GM19455 (cell line): ENCODE measurements at regions not wholly inside any gene's neighbourhood (a gene's known extent, or its start where the extent isn't known, plus 50 kb on each side); places are given as distances from the start of the nearest gene placed in this dataset.

Experiments
- ATAC-seq: cut with Tn5 transposase; IDR thresholded peaks from one replicate; pipeline ENCODE4 v1.9.1; 2021; ENCODE audit not compliant: unreplicated experiment

GRCh38 chr5:8381972-8382371 is 513.0 kb downstream of the MTRR start:
- no peak for ATAC-seq

DNA sequence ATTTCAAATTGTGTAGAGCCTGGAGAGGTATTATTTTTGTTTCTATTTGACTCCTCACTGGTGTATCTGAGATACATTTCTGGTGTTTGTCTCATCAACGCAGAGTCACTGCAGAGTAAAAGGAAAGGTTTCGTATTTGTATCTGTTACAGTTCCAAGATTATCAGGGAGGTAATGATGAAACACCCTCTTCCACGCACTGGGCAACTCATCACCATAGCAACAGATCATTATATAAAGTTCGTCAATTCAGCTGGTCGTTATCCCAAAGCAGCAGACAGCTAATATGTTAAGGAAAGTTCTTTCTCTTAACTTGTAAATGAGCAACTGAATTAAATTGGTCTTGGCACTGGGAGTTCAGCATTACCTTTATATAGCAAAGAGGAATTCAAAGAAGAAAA is 513.5 kb downstream of the MTRR start:
- no peak for ATAC-seq

GRCh38 chr5:8383616-8384015 is 514.7 kb downstream of the MTRR start:
- ATAC-seq: no peak

DNA sequence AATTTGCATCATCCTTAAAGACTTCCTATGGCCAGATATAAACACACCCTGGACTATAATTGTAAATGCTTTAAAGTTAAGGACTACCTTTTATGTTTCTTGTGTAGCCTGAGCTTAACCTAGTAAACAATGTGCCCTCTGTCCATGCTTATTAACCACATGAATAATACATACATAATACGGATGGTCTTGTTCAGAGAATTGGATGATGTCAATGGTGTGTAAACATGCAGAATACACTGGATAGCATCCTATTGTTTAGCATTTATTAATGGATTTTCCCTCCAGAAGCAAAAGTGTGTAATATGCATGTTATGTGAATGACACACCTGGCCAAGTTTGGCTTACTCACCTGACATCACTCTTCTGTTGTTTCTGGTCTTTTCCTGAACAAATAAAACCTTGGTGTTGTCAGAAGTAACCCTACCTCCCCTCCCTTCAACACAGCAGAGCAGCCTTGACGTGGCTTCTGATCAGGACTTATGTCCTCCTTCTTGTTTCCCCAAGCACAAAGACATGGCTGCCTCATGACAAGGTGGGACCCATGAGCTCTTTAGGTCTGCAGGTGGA is 517.9 kb downstream of the MTRR start:
- no peak for ATAC-seq

- ATAC-seq: no peak
Observed at GRCh38 chr5:8391911-8392310, 523.0 kb downstream of the MTRR start.

DNA sequence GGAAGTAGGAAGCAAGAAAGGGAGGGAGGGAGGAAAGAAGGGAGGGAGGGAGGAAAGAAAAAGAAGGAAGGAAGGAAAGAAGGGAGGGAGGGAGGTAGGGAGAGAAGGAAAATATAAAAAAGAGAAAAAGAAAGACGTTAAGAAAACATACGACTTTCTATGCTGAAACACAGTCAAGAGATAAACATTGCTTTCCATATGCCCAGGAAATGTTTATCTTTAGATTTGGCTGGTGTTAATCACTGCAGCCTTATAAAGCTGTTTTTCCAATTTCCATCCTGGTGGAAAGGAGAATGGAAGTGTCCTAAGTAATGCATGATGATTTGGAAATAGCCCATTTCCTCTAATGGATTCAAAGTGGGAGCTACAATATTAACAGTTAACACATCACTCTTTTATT is 524.3 kb downstream of the MTRR start:
- ATAC-seq: no peak

GRCh38 chr5:8394965-8395364 is 526.0 kb downstream of the MTRR start:
- no peak for ATAC-seq

DNA sequence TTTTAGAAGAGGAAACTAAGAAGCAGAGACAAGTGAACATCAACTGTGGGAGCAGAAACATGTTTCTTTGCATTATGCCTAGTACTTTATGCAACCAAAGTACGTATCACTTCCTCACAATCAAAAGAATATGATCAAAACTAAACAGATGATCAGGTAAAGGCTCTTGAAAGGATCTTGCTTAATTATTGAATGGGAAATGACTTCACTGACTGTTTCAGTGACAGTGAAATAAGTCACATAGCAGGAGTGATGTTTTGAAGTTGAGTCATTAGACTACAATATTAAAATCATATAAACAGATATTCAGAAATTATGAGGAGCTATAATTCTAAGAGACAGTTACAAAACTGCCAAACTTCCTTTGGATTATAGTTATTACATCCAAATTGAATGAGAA is 527.3 kb downstream of the MTRR start:
- ATAC-seq: no peak

- no peak for ATAC-seq
Observed at GRCh38 chr5:8396756-8397155, 527.8 kb downstream of the MTRR start.

DNA sequence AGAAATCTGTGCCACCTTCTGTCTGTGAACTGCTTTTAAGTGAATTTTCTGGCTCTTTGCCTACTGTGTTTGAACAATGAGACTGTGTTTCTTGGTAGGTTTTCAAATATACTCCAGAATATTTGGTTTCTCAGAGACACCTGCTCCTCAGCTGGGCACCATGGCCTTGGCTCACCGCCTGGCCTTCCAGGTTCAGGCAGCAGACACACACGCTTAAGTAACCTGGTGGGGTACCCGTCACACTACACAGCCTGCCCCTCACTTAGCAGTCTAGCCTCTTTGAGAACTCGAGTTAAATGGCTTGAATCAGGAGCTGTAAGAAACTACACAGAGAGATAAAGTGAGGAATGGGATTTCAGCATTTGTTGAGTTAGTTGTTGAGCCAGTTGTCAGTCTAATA is 530.5 kb downstream of the MTRR start:
- ATAC-seq: no peak

DNA sequence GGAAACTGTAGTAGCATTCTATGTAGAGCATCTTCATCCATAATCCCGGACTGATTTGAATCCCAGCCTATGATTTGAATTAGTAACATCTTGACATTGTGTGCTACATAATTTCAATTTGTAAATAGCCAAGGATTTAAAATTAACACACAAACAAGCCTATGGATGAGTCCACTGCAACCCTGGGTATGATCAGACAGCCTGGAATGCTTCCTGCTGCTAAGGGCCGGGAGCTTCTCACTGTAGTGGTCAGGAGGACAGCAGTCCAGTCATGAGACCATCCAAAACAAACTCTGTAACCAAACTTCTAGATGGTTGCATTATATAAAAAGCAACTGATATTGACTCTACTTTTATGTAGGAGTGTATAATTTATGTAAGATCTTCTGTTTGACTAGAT is 539.3 kb downstream of the MTRR start:
- no peak for ATAC-seq

- ATAC-seq: no peak
Observed at GRCh38 chr5:8410618-8411017, 541.7 kb downstream of the MTRR start.

DNA sequence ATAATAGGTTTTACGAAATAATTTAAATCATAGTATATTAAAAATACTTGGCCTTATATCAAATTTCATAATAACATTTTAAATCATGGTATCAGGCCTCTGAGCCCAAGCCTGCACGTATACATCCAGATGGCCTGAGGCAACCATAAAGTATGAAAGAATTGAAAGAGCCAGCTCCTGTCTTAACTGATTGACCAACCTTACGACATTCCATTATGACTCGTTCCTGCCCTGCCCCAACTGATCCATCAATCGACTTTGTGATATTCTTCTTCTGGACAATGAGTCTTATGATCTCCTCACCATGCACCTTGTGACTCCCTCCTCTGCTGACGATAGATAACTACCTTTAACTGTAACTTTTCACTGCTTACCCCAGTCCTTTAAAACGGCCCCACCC is 545.0 kb downstream of the MTRR start:
- no peak for ATAC-seq

- ATAC-seq: no peak
Observed at GRCh38 chr5:8417316-8418048, 548.5 kb downstream of the MTRR start.

DNA sequence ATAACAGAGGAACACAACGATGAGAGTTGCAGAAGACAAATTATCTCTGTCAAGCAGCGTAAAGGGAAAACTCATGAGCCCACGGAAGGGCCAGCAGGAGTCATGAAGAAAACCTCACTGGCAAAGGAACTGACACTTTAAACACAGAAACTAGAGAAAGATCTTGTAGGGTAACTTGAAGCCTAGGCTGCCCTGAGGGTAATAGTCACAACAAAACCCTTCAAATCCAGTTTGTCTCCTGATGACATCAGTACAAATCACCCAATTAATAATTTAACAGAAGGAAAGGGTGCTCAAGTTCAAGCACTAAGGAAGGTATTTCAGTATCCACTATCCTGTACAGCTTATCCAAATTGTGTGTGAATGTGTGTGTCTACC is 549.1 kb downstream of the MTRR start:
- ATAC-seq: no peak

DNA sequence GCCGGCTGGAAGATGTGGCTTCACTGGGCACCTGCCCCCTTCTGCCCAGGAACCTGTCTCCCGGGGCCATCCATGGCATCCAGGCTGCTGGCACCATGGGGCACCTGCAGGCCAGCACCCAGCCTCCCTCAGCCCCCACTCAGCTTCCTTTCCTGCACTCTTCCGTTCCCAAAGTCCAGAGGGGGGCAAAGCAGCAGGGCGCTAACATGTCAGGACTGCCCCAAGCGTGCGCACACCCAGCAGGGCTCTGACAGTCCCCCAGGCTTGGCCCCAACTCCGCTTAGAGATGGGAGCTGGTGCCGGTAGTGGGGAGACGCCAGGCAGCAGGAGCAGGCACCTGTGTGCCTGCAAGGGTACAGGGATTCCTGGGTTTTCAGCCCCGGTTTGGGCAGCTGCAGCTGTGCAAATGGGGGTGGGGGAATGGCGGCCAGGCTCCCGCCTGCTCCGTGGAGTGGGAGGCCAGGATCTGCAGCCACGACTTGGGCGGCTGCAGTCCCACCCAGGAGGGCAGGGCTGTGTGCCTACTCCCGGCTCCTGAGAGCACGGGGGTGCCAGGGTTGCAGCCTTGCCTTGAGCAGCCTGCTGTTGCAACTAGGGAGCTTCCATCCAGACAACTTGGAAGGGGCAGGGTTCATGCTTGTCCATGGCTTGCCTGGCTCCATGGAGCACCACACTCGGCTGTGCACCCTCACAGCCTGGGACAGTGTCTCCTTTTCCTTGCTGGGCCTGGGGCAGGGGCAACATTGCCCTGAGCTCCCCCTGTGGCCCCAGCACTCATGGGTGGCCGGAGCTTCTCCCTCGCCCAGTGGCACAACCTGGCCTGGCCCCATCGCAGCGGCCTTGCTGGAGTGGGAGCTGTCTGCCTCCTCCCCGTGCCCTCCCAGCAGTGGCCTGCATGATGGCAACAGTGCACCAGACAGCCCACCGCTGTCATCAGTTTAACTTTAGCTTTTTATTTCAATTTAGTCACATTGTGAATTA is 561.1 kb downstream of the MTRR start:
- no peak for ATAC-seq

DNA sequence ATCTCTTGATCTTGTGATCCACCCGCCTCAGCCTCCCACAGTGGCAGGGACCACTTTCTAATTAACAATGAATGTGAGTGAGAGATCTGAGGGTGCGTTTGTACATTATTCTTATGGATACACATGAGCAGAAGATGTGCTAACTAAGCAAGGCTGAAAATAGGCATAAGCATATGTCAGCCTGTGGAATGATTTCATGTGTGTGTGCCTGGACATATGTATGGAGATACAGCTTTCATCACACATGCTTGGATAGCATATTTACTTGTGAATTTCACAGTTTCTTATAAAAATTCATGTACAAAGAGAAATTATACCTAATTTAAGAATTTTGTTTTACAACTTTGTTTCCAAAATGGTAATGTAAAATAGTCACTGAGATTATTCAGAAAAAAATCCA is 565.6 kb downstream of the MTRR start:
- ATAC-seq: no peak

GRCh38 chr5:8436924-8437323 is 568.0 kb downstream of the MTRR start:
- no peak for ATAC-seq

- ATAC-seq: no peak
Observed at GRCh38 chr5:8445139-8445538, 576.2 kb downstream of the MTRR start.

DNA sequence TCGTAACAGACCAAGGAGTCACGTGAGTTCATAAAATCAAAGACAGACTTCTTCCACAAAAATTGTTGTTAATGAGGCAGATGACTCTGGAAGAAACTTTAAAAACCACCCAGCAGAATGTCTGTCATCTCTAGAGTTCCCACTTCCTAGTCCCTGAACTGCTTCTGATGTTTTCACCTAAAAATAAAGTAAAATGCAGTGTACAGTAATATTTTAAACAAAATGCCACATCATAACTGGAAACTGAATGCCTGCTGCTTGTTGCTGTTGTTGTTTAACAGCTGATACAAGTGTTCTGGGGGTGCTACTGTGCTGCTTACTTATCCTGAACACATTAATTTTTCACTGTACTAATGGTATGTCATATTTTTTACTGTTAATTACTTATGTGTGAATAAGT is 577.2 kb downstream of the MTRR start:
- peak; percentile 68 for ATAC-seq

DNA sequence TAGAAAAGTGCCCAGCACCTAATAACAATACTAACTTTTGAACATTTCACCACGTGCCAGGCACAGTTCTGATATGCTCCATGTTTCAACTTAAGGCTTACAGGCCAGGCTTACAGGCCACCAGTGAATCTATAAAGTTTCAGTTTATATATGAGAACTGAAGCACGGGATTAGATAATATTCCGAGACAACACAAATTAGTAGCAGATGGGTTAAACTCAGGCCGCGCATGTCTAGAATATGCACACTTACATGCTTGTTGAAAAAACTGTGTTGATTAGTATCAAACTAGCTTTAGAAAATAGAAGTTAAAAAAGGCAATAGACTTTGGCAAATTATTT is 587.9 kb downstream of the MTRR start:
- no peak for ATAC-seq
